Type B pancreatic cell (in vitro differentiated cells): ENCODE measurements at regions not wholly inside any gene's neighbourhood (a gene's known extent, or its start where the extent isn't known, plus 50 kb on each side); places are given as distances from the start of the nearest gene placed in this dataset.

Experiments
- DNase-seq: peaks from one replicate; pipeline ENCODE4 v3.0.0; 2021; ENCODE audit warnings: mixed read lengths; ENCODE audit not compliant: unreplicated experiment; ENCODE audit errors: extremely low spot score
- H3K27ac Mint-ChIP-seq: 2 replicates; pipeline ENCODE4 v1.8.0; 2021; ENCODE audit warnings: mild to moderate bottlenecking, mixed read lengths
- H3K27me3 Mint-ChIP-seq: 2 replicates; pipeline ENCODE4 v1.8.0; 2021; ENCODE audit warnings: mixed read lengths
- H3K36me3 Mint-ChIP-seq: 2 replicates; pipeline ENCODE4 v1.8.0; 2021; ENCODE audit warnings: mixed read lengths
- H3K4me1 Mint-ChIP-seq: one replicate; pipeline ENCODE4 v1.8.0; 2021; ENCODE audit warnings: mixed read lengths; ENCODE audit not compliant: unreplicated experiment
- H3K4me3 Mint-ChIP-seq: 2 replicates; pipeline ENCODE4 v1.8.0; 2021; ENCODE audit warnings: mild to moderate bottlenecking, mixed read lengths
- H3K9me3 Mint-ChIP-seq: 2 replicates; pipeline ENCODE4 v1.8.0; 2021; ENCODE audit warnings: mixed read lengths
- CTCF ChIP-seq: fragments of 200-600 bp; sonication (generic); conservative IDR thresholded peaks from 2 replicates; pipeline ENCODE4 v1.5.0; 2021; ENCODE audit warnings: antibody characterized with exemption, mild to moderate bottlenecking

DNA sequence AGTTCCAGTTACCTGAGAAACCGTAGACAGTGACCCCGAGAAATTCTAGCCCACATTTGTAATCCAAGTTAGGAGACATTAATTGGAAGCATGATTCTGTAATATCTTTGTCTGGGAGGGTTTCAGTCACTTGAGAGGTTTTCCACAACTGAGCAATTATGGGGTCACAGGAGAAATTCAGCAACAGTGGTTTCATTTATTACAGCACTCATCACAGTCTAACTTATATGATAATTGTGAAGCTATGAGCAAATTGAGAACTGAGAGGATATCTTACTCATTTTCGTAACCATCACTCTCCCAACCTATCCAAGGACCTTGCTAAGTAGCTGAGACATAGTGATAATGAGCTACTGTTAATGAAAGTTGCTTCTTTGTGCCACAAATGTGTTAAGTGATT is 328.5 kb upstream of the PPP2R3A start:
- no peak for TF ChIP-seq CTCF
- Mint-ChIP-seq H3K27me3 (peaks cover 17% of the 10 kb centered on the region), H3K27ac (no peak overlapping the region), H3K36me3 (no peaks in the 10 kb centered on the region), H3K9me3 (no peaks in the 10 kb centered on the region), H3K4me1 (peaks cover 11% of the 10 kb centered on the region), H3K4me3 (no peak overlapping the region)
- no peak for DNase-seq

GRCh38 chr3:135641761-135642160 is 323.8 kb upstream of the PPP2R3A start:
- no peaks in the 10 kb centered on the region for H3K4me1 Mint-ChIP-seq
- H3K36me3 Mint-ChIP-seq, result no peaks in the 10 kb centered on the region
- DNase-seq, result no peak
- no peak overlapping the region for H3K4me3 Mint-ChIP-seq
- no peak overlapping the region for H3K27ac Mint-ChIP-seq
- peaks cover 24% of the 10 kb centered on the region for H3K27me3 Mint-ChIP-seq
- H3K9me3 Mint-ChIP-seq, result peaks cover 3% of the 10 kb centered on the region
- TF ChIP-seq CTCF, result no peak

- no peak for DNase-seq
- no peak overlapping the region for H3K27ac Mint-ChIP-seq
- peaks cover 5% of the 10 kb centered on the region for H3K9me3 Mint-ChIP-seq
- no peak overlapping the region for H3K4me3 Mint-ChIP-seq
- peaks cover 21% of the 10 kb centered on the region for H3K27me3 Mint-ChIP-seq
- TF ChIP-seq CTCF, result no peak
- no peaks in the 10 kb centered on the region for H3K36me3 Mint-ChIP-seq
- H3K4me1 Mint-ChIP-seq, result no peaks in the 10 kb centered on the region
Measured at GRCh38 chr3:135645541-135645940, 320.0 kb upstream of the PPP2R3A start.

GRCh38 chr3:135646873-135647272 is 318.7 kb upstream of the PPP2R3A start:
- Mint-ChIP-seq H3K4me1 (no peaks in the 10 kb centered on the region), H3K4me3 (no peak overlapping the region), H3K27me3 (peaks cover 17% of the 10 kb centered on the region), H3K36me3 (no peaks in the 10 kb centered on the region), H3K27ac (no peak overlapping the region), H3K9me3 (peaks cover 5% of the 10 kb centered on the region)
- no peak for TF ChIP-seq CTCF
- DNase-seq, result no peak

DNA sequence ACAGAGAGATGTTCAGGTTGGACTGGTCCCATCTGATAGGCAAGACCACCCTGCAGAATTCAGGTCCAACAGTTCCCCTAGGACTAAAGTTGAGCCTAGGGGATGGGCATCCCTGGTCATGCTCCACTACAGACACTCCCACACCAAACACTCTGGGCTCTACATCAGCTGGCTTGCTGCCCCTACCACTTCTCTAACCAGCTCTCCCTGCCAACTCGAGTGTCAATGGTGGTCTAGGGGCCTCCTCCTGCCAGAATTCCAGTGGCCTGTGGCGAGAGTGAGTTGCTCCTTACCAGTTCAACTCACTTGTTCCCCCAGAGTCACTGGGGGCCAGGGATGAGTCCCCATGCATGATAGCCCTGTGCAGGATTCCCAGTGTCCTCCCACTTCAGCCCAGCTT is 316.2 kb upstream of the PPP2R3A start:
- no peak for TF ChIP-seq CTCF
- no peaks in the 10 kb centered on the region for H3K4me1 Mint-ChIP-seq
- H3K9me3 Mint-ChIP-seq, result peaks cover 5% of the 10 kb centered on the region
- no peak overlapping the region for H3K4me3 Mint-ChIP-seq
- no peaks in the 10 kb centered on the region for H3K36me3 Mint-ChIP-seq
- H3K27me3 Mint-ChIP-seq, result peaks cover 17% of the 10 kb centered on the region
- DNase-seq, result no peak
- H3K27ac Mint-ChIP-seq, result no peak overlapping the region

DNA sequence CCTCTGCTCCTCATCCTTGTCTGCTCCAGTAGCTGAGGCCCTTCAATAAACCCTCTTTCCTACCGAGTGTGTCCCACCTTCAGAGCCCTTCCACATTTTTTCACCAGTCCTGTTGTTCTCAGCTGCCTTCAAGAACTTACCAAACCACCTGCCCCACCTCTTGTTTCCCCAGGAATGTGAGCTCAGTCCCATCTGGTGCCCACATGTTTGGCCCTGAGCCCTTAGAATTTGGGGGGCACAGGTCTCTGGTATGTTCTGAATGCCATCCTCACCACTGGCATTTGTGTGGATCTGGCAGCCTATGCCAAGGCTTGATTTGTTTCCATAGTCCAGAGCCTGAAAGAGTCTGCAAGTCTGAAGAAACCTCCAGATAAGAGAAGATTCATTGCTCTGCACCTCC is 315.2 kb upstream of the PPP2R3A start:
- no peak overlapping the region for H3K4me3 Mint-ChIP-seq
- H3K9me3 Mint-ChIP-seq, result peaks cover 5% of the 10 kb centered on the region
- H3K36me3 Mint-ChIP-seq, result no peaks in the 10 kb centered on the region
- no peak for TF ChIP-seq CTCF
- H3K4me1 Mint-ChIP-seq, result no peaks in the 10 kb centered on the region
- no peak overlapping the region for H3K27ac Mint-ChIP-seq
- DNase-seq, result no peak
- peaks cover 11% of the 10 kb centered on the region for H3K27me3 Mint-ChIP-seq
